ENCODE measurements at regions not wholly inside any gene's neighbourhood (a gene's known extent, or its start where the extent isn't known, plus 50 kb on each side); places are given as distances from the start of the nearest gene placed in this dataset.

GRCh38 chr14:25396128-25396527, 346.2 kb upstream of the STXBP6 start:
- H3K27me3 ChIP-seq: no peaks in the 10 kb centered on the region
- H3K36me3 ChIP-seq: no peaks in the 10 kb centered on the region
- TF ChIP-seq CTCF (IDR thresholded peaks at IDR 0.05): no peak
- no peak overlapping the region for H3K4me3 ChIP-seq
- H3K4me1 ChIP-seq: no peaks in the 10 kb centered on the region
- H3K27ac ChIP-seq: no peak overlapping the region
- intact Hi-C loops (cut with DNase I): no loop called here
- DNase-seq (ENCODE audit: low spot score in 2 of 2): no peak
- no peaks in the 10 kb centered on the region for H3K9me3 ChIP-seq

GRCh38 chr14:25394791-25395391, 344.9 kb upstream of the STXBP6 start:
- H3K4me3 ChIP-seq: no peak overlapping the region
- no peaks in the 10 kb centered on the region for H3K4me1 ChIP-seq
- H3K36me3 ChIP-seq: no peaks in the 10 kb centered on the region
- H3K27ac ChIP-seq: no peak overlapping the region
- H3K9me3 ChIP-seq: no peaks in the 10 kb centered on the region
- intact Hi-C loops (cut with DNase I): no loop called here
- no peak for DNase-seq (ENCODE audit: low spot score in 2 of 2)
- no peak for TF ChIP-seq CTCF (IDR thresholded peaks at IDR 0.05)
- H3K27me3 ChIP-seq: no peaks in the 10 kb centered on the region

- H3K9me3 ChIP-seq: no peaks in the 10 kb centered on the region
- intact Hi-C loops (cut with DNase I): no loop called here
- TF ChIP-seq CTCF (IDR thresholded peaks at IDR 0.05): no peak
- H3K27me3 ChIP-seq: no peaks in the 10 kb centered on the region
- no peak for DNase-seq (ENCODE audit: low spot score in 2 of 2)
- no peak overlapping the region for H3K27ac ChIP-seq
- no peaks in the 10 kb centered on the region for H3K4me1 ChIP-seq
- H3K4me3 ChIP-seq: no peak overlapping the region
- H3K36me3 ChIP-seq: no peaks in the 10 kb centered on the region
These were observed 344.4 kb upstream of the STXBP6 start for GRCh38 chr14:25394356-25394755.

GRCh38 chr14:25389948-25390347, 340.0 kb upstream of the STXBP6 start:
- no peak for TF ChIP-seq CTCF (IDR thresholded peaks at IDR 0.05)
- Histone ChIP-seq H3K4me3 (no peak overlapping the region), H3K4me1 (no peaks in the 10 kb centered on the region), H3K36me3 (no peaks in the 10 kb centered on the region), H3K27ac (no peak overlapping the region), H3K27me3 (no peaks in the 10 kb centered on the region), H3K9me3 (no peaks in the 10 kb centered on the region)
- DNase-seq (ENCODE audit: low spot score in 2 of 2): no peak
- intact Hi-C loops (cut with DNase I): no loop called here

- Histone ChIP-seq H3K4me3 (no peak overlapping the region), H3K36me3 (no peaks in the 10 kb centered on the region), H3K4me1 (no peaks in the 10 kb centered on the region), H3K9me3 (no peaks in the 10 kb centered on the region), H3K27me3 (no peaks in the 10 kb centered on the region), H3K27ac (no peak overlapping the region)
- DNase-seq (ENCODE audit: low spot score in 2 of 2): no peak
- TF ChIP-seq CTCF (IDR thresholded peaks at IDR 0.05): no peak
- intact Hi-C loops (cut with DNase I): no loop called here
These were observed 331.6 kb upstream of the STXBP6 start for GRCh38 chr14:25381498-25381897.

GRCh38 chr14:25375639-25376038, 325.7 kb upstream of the STXBP6 start:
- Histone ChIP-seq H3K36me3 (no peaks in the 10 kb centered on the region), H3K4me1 (no peaks in the 10 kb centered on the region), H3K27ac (no peak overlapping the region), H3K9me3 (no peaks in the 10 kb centered on the region), H3K27me3 (no peaks in the 10 kb centered on the region), H3K4me3 (no peak overlapping the region)
- DNase-seq (ENCODE audit: low spot score in 2 of 2): no peak
- intact Hi-C loops (cut with DNase I): no loop called here
- TF ChIP-seq CTCF (IDR thresholded peaks at IDR 0.05): no peak

Measured in ascending aorta (tissue), 2 donors.